ENCODE measurements at regions not wholly inside any gene's neighbourhood (a gene's known extent, or its start where the extent isn't known, plus 50 kb on each side); places are given as distances from the start of the nearest gene placed in this dataset.

DNA sequence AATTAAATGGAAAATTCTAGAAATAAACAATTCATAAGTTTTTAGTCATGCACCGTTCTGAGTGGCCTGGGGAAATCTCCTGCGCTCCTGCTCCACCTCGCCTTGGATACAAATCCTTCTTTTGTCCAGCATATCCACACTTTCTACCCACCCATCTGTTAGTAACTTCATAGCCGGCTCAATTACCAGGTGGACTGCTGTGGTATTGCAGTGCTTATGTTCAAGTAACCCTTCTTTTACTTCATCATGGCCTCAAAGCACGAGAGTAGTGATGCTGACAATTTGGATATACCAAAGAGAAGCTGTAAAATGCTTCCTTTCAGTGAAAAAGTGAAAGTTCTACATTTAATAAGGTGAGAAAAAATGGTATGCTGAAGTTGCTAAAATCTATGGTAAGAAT is 142.3 kb upstream of the CHL1 start (continued):
- TF ChIP-seq CHD4 (IDR thresholded peaks at IDR 0.05; ENCODE audit: insufficient read depth, insufficient replicate concordance, low read depth, low read length, poor library complexity, severe bottlenecking): no peak
- TF ChIP-seq, protein P1, sequence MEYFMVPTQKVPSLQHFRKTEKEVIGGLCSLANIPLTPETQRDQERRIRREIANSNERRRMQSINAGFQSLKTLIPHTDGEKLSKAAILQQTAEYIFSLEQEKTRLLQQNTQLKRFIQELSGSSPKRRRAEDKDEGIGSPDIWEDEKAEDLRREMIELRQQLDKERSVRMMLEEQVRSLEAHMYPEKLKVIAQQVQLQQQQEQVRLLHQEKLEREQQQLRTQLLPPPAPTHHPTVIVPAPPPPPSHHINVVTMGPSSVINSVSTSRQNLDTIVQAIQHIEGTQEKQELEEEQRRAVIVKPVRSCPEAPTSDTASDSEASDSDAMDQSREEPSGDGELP (CRISPR knock-in tag; IDR thresholded peaks at IDR 0.05; ENCODE audit: borderline replicate concordance): no peak
- TF ChIP-seq, protein P2, sequence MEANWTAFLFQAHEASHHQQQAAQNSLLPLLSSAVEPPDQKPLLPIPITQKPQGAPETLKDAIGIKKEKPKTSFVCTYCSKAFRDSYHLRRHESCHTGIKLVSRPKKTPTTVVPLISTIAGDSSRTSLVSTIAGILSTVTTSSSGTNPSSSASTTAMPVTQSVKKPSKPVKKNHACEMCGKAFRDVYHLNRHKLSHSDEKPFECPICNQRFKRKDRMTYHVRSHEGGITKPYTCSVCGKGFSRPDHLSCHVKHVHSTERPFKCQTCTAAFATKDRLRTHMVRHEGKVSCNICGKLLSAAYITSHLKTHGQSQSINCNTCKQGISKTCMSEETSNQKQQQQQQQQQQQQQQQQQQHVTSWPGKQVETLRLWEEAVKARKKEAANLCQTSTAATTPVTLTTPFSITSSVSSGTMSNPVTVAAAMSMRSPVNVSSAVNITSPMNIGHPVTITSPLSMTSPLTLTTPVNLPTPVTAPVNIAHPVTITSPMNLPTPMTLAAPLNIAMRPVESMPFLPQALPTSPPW (CRISPR knock-in tag; IDR thresholded peaks at IDR 0.05): no peak
- TF ChIP-seq ZNF444 (CRISPR knock-in tag; IDR thresholded peaks at IDR 0.05): no peak
- TF ChIP-seq ZFP30 (CRISPR knock-in tag; IDR thresholded peaks at IDR 0.05; ENCODE audit: borderline replicate concordance): no peak
- no peak for TF ChIP-seq ELF4 (CRISPR knock-in tag; IDR thresholded peaks at IDR 0.05)

DNA sequence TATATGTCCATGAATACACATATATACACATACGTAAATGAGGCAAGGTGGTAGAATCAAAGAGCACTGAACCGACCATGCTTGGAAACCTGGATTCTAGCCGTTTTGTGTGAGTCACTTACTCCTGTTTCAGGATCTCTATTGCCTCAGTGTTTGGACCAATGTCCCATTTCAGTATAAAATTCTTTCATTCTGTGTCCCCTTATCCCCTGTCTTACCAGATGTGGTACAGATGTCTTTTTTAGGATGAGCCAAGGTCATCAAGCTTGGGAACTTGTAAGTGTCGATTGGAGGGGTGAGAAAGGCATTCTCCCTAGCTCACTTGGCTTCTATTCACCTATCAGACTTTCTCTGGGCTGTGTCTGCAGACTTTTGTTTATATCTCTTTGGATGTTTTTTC is 139.9 kb upstream of the CHL1 start:
- POLR2A ChIA-PET: no interaction called here
- FAIRE-seq: no peak
- TF ChIP-seq, protein P3, sequence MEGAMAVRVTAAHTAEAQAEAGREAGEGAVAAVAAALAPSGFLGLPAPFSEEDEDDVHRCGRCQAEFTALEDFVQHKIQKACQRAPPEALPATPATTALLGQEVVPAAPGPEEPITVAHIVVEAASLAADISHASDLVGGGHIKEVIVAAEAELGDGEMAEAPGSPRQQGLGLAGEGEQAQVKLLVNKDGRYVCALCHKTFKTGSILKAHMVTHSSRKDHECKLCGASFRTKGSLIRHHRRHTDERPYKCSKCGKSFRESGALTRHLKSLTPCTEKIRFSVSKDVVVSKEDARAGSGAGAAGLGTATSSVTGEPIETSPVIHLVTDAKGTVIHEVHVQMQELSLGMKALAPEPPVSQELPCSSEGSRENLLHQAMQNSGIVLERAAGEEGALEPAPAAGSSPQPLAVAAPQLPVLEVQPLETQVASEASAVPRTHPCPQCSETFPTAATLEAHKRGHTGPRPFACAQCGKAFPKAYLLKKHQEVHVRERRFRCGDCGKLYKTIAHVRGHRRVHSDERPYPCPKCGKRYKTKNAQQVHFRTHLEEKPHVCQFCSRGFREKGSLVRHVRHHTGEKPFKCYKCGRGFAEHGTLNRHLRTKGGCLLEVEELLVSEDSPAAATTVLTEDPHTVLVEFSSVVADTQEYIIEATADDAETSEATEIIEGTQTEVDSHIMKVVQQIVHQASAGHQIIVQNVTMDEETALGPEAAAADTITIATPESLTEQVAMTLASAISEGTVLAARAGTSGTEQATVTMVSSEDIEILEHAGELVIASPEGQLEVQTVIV (CRISPR knock-in tag; IDR thresholded peaks at IDR 0.05; ENCODE audit: borderline replicate concordance): no peak
- TF ChIP-seq, protein P4, sequence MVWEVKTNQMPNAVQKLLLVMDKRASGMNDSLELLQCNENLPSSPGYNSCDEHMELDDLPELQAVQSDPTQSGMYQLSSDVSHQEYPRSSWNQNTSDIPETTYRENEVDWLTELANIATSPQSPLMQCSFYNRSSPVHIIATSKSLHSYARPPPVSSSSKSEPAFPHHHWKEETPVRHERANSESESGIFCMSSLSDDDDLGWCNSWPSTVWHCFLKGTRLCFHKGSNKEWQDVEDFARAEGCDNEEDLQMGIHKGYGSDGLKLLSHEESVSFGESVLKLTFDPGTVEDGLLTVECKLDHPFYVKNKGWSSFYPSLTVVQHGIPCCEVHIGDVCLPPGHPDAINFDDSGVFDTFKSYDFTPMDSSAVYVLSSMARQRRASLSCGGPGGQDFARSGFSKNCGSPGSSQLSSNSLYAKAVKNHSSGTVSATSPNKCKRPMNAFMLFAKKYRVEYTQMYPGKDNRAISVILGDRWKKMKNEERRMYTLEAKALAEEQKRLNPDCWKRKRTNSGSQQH (CRISPR knock-in tag; IDR thresholded peaks at IDR 0.05): no peak
- TF ChIP-seq POU5F1 (IDR thresholded peaks at IDR 0.05; ENCODE audit: borderline replicate concordance, low read depth, low read length, partially characterized antibody): no peak
- no peak for TF ChIP-seq ATF1 (CRISPR knock-in tag; IDR thresholded peaks at IDR 0.05)
- no peak for TF ChIP-seq ATF1 (tag; IDR thresholded peaks at IDR 0.05)
- no peak for TF ChIP-seq NRF1 (conservative IDR thresholded peaks at IDR 0.05 in 1 of 2, IDR thresholded peaks at IDR 0.05 in 1 of 2)
- no peak for TF ChIP-seq ZNF282 (CRISPR knock-in tag; IDR thresholded peaks at IDR 0.05)
- TF ChIP-seq GABPB1 (CRISPR knock-in tag; IDR thresholded peaks at IDR 0.05): no peak
- TF ChIP-seq ZNF696 (CRISPR knock-in tag; conservative IDR thresholded peaks at IDR 0.05): no peak
- no peak for TF ChIP-seq ZNF75A (CRISPR knock-in tag; IDR thresholded peaks at IDR 0.05)
- no peak for TF ChIP-seq PML (IDR thresholded peaks at IDR 0.05; ENCODE audit: low read length)
- TF ChIP-seq DNMT1 (IDR thresholded peaks at IDR 0.05): no peak

More for the DNA sequence above, 139.9 kb upstream of the CHL1 start:
- Histone ChIP-seq H3K9me3 (replicated peaks; ENCODE audit: control insufficient read depth, insufficient read depth, low read depth, low read length) (no peaks in the 10 kb centered on the region; the same call in 1 of the 2 replicates), H4K20me1 (replicated peaks; ENCODE audit: control insufficient read depth, insufficient read depth, low read length) (no peaks in the 10 kb centered on the region), H3K27me3 (ENCODE audit: control insufficient read depth in 2 of 2, insufficient read depth in 2 of 2, low read length in 2 of 2) (no peaks in the 10 kb centered on the region), H3K4me1 (replicated peaks in 1 of 2; ENCODE audit: control insufficient read depth in 2 of 2, insufficient read depth in 2 of 2, low read length in 2 of 2) (no peaks in the 10 kb centered on the region), H3K27ac (ENCODE audit: extremely low read depth, low read depth, low read length) (no peak overlapping the region), H2AFZ (ENCODE audit: low read depth, low read length) (no peak overlapping the region), H3K4me2 (ENCODE audit: insufficient read depth, low read length) (no peak overlapping the region), H3K79me2 (ENCODE audit: control insufficient read depth, insufficient read depth, low read length) (no peaks in the 10 kb centered on the region), H3K36me3 (ENCODE audit: control insufficient read depth, insufficient read depth, low read length) (no peaks in the 10 kb centered on the region), H3K9me1 (ENCODE audit: control insufficient read depth, insufficient read depth, low read length) (no peaks in the 10 kb centered on the region), H3K9ac (ENCODE audit: insufficient read depth in 1 of 2, low read depth in 2 of 2, low read length in 2 of 2) (no peak overlapping the region), H3K4me3 (no peak overlapping the region)
- in situ Hi-C loops (cut with MboI) (no loop called here), intact Hi-C loops (cut with micrococcal nuclease) (no loop called here)
- no TSS peak for BruUV-seq (replicated peaks)
- WGBS (ENCODE audit: insufficient coverage, low coverage, missing lambda C conversion rate): 0% methylated on average over 4 of the region's 4 CpGs
- ATAC-seq: no peak
- DNase-seq (ENCODE audit: extremely low read depth in 1 of 4, low spot score in 3 of 4): no peak
- CTCF ChIA-PET (ENCODE audit: low intra/inter-chr PET ratio): no interaction called here

All from K562 (cell line).